ENCODE measurements at regions not wholly inside any gene's neighbourhood (a gene's known extent, or its start where the extent isn't known, plus 50 kb on each side); places are given as distances from the start of the nearest gene placed in this dataset.

DNA sequence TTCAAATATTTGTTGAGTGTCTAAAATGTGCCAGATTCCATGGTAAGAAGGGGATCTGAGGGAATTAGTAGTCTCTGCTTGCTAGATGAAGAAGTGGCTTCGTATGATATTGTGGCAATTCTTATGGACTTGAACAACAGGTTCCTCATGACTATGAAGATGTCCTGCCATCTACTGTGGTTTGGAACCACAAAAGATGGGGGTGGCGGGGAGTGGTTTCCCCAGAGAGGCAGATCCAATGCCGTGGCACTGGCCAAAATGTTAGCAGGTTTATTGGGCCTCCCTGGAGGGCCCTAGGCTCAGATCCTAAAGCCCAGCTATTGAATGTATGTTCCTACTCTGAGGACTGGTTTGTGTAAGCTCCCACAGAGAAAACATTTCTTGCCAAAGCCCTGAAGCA, 120.8 kb downstream of the RGS2 start:
- intact Hi-C loops (cut with micrococcal nuclease; ENCODE audit: unreplicated experiment): no loop called here
- H3K4me1 Mint-ChIP-seq (ENCODE audit: low read depth, unreplicated experiment): no peaks in the 10 kb centered on the region

DNA sequence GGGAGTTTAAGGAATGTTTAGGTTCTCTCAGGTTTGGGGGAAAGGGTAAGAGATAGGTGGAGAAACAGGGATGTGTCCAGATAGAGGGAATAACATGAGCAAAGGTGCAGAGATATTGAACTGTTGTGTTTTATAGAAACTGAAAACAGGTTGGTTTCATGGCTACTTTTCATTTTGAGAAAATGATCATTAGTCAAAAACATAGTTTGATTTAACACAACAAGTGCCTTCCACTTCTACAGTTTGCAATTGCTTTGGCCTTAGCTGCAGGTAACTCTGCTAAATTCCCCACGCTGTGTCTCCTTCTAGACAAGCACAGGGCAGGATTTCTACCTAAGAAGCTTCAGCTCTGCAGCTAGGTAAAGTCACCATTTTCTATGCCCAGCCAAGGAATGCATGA, 124.9 kb downstream of the RGS2 start:
- no peaks in the 10 kb centered on the region for H3K36me3 Mint-ChIP-seq (ENCODE audit: insufficient read depth, unreplicated experiment)
- no peak overlapping the region for H3K4me3 Mint-ChIP-seq (ENCODE audit: low read depth, unreplicated experiment)
- H3K9me3 Mint-ChIP-seq (ENCODE audit: low read depth, unreplicated experiment): peaks cover 2% of the 10 kb centered on the region
- no peak overlapping the region for H3K27ac Mint-ChIP-seq (ENCODE audit: unreplicated experiment)
- no peaks in the 10 kb centered on the region for H3K27me3 Mint-ChIP-seq (ENCODE audit: unreplicated experiment)
- intact Hi-C loops (cut with micrococcal nuclease; ENCODE audit: unreplicated experiment): no loop called here
- H3K4me1 Mint-ChIP-seq (ENCODE audit: low read depth, unreplicated experiment): no peaks in the 10 kb centered on the region
- DNase-seq: no peak
- BruUV-seq (replicated peaks): no TSS peak
- TF ChIP-seq, protein P1, sequence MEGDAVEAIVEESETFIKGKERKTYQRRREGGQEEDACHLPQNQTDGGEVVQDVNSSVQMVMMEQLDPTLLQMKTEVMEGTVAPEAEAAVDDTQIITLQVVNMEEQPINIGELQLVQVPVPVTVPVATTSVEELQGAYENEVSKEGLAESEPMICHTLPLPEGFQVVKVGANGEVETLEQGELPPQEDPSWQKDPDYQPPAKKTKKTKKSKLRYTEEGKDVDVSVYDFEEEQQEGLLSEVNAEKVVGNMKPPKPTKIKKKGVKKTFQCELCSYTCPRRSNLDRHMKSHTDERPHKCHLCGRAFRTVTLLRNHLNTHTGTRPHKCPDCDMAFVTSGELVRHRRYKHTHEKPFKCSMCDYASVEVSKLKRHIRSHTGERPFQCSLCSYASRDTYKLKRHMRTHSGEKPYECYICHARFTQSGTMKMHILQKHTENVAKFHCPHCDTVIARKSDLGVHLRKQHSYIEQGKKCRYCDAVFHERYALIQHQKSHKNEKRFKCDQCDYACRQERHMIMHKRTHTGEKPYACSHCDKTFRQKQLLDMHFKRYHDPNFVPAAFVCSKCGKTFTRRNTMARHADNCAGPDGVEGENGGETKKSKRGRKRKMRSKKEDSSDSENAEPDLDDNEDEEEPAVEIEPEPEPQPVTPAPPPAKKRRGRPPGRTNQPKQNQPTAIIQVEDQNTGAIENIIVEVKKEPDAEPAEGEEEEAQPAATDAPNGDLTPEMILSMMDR (IDR thresholded peaks at IDR 0.05; ENCODE audit: unreplicated experiment): no peak
- CTCF ChIA-PET: interaction anchor here (1.0 kb wide), 1 partner anchor 19 kb away, joined by 3 read pairs; no protein-coding TSS in a partner anchor

More for the DNA sequence above, 120.8 kb downstream of the RGS2 start:
- H3K27ac Mint-ChIP-seq (ENCODE audit: unreplicated experiment): no peak overlapping the region
- no peaks in the 10 kb centered on the region for H3K27me3 Mint-ChIP-seq (ENCODE audit: unreplicated experiment)
- BruUV-seq (replicated peaks): no TSS peak
- TF ChIP-seq, protein P1 (IDR thresholded peaks at IDR 0.05; ENCODE audit: unreplicated experiment): no peak
- no peaks in the 10 kb centered on the region for H3K36me3 Mint-ChIP-seq (ENCODE audit: insufficient read depth, unreplicated experiment)
- peaks cover 2% of the 10 kb centered on the region for H3K9me3 Mint-ChIP-seq (ENCODE audit: low read depth, unreplicated experiment)
- DNase-seq: no peak
- CTCF ChIA-PET: interaction anchor here (0.9 to 1.8 kb wide), 2 partner anchors 13 to 129 kb away, joined by 3 to 4 read pairs; partner anchors contain the start of genes RO60 and UCHL5
- no peak overlapping the region for H3K4me3 Mint-ChIP-seq (ENCODE audit: low read depth, unreplicated experiment)

DNA sequence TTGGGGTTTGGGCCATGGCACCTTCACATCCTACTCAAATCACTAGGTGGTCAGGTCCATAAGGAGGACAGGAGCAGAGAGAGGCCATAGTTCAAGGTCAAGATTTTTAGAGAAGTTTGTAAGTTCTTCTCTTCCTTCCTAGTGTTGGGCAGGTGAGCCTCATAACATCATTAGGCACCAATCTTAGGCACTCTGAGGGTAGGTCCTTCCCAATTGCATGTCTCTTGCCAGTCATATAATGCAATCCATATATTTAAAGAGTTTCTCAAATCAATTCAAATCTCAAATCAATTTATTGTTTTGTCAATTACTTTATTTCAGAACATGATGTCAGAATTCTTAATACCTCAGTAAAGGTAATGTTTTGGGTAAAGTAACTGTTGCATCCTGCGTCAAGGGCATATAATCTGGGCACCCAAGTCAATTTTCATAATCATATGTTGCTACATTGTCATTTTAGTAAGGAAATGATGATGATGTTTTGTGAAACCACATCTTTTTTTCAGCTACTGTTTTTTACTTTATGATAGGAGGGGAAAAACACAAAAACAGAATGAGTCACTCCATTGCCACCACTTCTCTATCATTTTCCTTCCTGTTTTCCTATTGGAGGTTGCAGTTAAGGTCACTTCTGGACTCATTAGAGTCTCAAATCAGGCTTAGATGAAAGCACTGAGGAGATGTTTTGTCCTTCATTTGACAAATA, 122.7 kb downstream of the UCHL5 start:
- Mint-ChIP-seq H3K9me3 (ENCODE audit: low read depth, unreplicated experiment) (peaks cover 2% of the 10 kb centered on the region), H3K27ac (ENCODE audit: unreplicated experiment) (no peak overlapping the region), H3K27me3 (ENCODE audit: unreplicated experiment) (no peaks in the 10 kb centered on the region), H3K4me3 (ENCODE audit: low read depth, unreplicated experiment) (no peak overlapping the region), H3K36me3 (ENCODE audit: insufficient read depth, unreplicated experiment) (no peaks in the 10 kb centered on the region), H3K4me1 (ENCODE audit: low read depth, unreplicated experiment) (peaks cover 7% of the 10 kb centered on the region)
- intact Hi-C loops (cut with micrococcal nuclease; ENCODE audit: unreplicated experiment): no loop called here
- DNase-seq: no peak
- BruUV-seq (replicated peaks): no TSS peak
- TF ChIP-seq, protein P1 (IDR thresholded peaks at IDR 0.05; ENCODE audit: unreplicated experiment): no peak
- CTCF ChIA-PET: no interaction called here

DNA sequence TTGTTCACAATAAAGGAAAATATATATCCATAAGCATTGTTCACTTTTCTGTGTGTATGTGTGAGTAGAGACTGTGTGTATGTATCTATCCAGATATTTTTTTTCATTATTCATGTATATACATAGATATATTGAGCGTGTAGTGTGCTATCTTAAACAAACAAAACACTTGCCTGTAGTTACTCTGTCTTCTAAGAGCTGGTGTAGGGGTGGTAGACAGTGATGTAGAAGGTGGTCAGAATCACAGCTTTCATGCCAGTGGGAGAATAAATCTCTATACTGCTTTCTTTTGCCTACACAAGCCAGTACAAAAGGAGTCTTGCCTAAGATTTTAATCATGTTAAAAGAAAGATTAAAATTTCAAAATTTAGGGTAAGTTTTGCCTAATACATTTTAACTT, 122.0 kb downstream of the UCHL5 start:
- BruUV-seq (replicated peaks): no TSS peak
- H3K27ac Mint-ChIP-seq (ENCODE audit: unreplicated experiment): no peak overlapping the region
- H3K27me3 Mint-ChIP-seq (ENCODE audit: unreplicated experiment): no peaks in the 10 kb centered on the region
- no peak for DNase-seq
- CTCF ChIA-PET: no interaction called here
- no peak overlapping the region for H3K4me3 Mint-ChIP-seq (ENCODE audit: low read depth, unreplicated experiment)
- no peaks in the 10 kb centered on the region for H3K9me3 Mint-ChIP-seq (ENCODE audit: low read depth, unreplicated experiment)
- intact Hi-C loops (cut with micrococcal nuclease; ENCODE audit: unreplicated experiment): no loop called here
- H3K4me1 Mint-ChIP-seq (ENCODE audit: low read depth, unreplicated experiment): peaks cover 7% of the 10 kb centered on the region
- no peaks in the 10 kb centered on the region for H3K36me3 Mint-ChIP-seq (ENCODE audit: insufficient read depth, unreplicated experiment)
- TF ChIP-seq, protein P1 (IDR thresholded peaks at IDR 0.05; ENCODE audit: unreplicated experiment): no peak
